ENCODE measurements at regions not wholly inside any gene's neighbourhood (a gene's known extent, or its start where the extent isn't known, plus 50 kb on each side); places are given as distances from the start of the nearest gene placed in this dataset.

- TF ChIP-seq CTCF (IDR thresholded peaks at IDR 0.05) = no peak
- TF ChIP-seq POLR2A (IDR thresholded peaks at IDR 0.05) = no peak
These were observed 58.6 kb downstream of the PHETA1 start for GRCh38 chr12:111310076-111310870.

All from heart left ventricle (tissue), 13 donors.